GM21786 (cell line): ENCODE measurements at regions not wholly inside any gene's neighbourhood (a gene's known extent, or its start where the extent isn't known, plus 50 kb on each side); places are given as distances from the start of the nearest gene placed in this dataset.

Experiments
- ATAC-seq: cut with Tn5 transposase; IDR thresholded peaks from one replicate; pipeline ENCODE4 v1.9.1; 2021; ENCODE audit not compliant: unreplicated experiment

DNA sequence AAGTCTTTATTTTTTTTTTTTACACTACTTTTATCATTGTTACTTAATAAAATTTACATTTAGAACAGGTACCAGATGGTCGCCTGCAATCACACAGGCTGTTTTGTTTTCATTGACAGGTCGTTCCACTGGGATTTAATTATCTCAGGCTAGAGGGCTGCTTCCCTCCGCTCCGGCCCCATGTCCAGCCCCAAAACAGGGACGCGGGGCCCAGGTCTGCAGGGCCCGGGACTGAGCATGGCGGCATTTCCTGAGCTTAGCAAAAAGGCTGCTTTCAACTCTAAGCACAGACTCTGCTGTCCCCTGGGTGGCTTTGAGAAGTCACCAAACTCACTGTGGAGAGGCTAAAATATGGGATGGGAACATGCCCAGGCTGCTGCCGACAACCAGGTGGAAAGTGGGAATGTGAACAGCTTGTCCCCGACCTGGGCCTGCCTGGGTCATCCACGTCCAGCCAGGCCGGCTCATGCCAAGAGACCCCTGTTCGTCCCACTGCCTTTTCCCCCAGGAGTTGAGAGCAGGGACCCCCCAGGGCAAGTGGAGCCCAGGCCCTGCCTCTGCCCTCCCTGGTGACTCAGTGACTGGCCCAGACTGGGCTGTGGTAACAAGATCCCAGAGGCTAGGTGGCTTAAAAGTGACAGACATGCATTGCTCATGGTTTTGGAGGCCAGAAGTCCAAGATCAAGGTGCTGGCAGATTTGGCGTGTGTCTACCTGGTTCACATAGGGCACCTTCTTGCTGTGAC lies 150.0 kb downstream of the SHANK2 start:
- ATAC-seq: no peak

DNA sequence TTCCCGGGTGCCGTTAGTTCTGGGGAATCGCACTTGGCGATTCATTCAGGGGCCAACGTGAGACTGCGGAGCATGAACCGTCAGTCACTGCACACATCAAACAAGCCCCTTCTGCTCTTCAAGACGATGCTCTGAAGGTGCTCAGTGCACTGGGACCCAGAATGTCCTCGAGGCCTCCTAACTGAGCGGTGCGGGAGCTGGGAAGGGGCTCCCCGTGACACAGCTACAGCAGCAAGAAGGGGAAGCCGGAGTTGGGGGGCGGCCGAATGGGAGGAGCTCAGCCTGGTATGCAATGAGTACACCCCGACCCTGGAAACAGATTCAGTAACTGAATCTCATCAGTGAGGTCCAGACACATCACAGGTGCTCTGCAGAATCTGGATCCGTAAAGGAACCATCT lies 150.8 kb downstream of the SHANK2 start:
- no peak for ATAC-seq

DNA sequence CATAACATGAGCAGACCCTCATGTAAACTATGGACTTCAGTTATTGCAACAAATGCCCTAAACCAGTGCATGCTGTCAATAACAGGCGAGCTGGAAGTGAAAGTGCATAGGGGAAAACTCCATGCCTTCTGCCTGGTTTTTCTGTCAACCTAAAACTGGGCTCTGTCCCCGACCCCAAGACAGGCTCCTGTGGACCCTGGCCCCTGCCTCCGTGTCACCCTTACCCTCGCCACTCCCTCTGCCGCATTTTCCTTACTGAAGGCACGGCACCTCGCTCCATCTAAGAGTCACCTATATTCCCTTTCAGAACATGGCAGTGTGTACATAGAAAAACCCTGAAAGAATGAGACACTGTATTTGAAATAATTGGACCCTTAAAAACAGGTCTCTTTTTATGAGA lies 151.3 kb downstream of the SHANK2 start:
- no peak for ATAC-seq

DNA sequence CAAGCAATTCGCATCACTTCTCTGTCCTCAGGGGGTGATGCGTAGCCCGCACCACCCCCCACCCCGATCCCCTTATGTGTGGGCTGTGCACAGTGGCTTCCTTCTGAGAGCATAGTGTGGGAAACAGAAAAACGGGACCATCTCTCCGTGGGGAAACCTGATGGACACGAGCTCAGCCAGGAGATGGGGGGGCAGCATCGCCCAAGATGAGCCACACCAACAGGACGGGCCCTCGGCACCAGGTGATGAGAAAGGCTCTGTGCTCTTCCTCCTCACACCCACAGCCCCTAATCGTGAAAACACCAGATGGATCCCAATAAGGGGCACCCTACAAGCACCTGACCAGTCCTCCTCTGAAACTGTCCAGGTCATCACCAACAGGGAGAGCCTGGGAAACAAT lies 153.6 kb downstream of the SHANK2 start:
- ATAC-seq: no peak

DNA sequence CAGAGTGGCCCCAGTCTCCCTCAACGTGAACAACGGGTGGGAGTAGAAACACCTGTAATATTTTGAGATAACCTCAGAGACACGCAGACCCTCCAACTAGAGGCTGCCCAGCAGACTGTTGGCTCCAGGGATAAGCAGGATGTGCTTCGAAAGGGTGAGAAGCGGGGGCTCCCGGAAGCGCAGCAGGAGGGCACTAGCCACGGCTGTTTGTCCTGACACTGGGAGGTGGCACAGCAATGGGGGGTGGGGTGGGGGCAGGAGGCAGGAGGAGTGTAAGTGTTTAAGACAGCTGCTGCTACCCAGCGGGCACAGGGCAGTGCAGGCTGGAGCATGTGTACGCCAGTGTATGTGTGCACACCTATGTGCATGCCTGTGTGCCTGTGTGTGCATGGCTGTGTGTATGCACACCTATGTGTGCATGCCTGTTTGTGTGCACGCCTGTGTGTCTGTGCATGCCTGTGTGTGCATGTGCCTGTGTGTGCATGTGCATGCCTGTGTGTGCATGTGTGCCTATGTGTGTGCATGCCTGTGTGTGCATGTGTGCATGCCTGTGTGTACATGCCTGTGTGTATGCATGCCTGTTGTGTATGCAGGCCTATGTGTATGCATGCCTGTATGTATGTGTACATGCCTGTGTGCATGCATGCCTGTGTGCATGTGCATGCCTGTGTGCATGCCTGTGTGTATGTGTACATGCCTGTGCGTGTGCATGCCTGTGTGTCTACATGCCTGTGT lies 154.7 kb downstream of the SHANK2 start:
- no peak for ATAC-seq

DNA sequence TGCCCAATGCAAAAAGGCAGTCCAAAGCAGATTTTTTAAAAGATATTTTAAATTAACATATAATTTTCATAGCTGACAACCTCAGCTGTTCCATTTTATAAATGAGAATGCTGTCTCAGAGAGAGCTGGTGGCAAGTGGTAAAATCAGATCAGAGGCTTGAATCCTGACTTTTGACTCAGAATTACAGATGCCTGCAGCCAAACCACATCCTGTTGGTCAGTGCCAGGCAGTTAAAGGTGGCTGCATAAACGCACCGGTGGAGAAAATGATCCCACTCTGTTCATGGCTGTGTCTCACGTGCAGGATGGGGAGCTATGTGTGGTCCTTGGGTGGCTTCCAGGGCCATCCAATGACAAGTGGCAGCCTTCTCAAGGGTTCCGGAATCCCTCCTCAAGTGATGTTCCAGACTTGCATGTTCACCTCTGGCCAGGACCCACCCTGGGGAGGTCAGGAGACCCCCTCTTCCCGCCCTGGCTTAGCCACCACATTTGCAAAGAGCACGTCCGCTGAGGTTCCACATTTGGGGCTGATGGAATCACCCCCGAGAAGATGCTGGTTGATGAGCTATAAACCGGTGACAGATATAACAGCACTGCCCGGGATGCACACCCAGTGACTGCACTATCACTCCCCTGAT lies 155.5 kb downstream of the SHANK2 start:
- ATAC-seq: no peak

DNA sequence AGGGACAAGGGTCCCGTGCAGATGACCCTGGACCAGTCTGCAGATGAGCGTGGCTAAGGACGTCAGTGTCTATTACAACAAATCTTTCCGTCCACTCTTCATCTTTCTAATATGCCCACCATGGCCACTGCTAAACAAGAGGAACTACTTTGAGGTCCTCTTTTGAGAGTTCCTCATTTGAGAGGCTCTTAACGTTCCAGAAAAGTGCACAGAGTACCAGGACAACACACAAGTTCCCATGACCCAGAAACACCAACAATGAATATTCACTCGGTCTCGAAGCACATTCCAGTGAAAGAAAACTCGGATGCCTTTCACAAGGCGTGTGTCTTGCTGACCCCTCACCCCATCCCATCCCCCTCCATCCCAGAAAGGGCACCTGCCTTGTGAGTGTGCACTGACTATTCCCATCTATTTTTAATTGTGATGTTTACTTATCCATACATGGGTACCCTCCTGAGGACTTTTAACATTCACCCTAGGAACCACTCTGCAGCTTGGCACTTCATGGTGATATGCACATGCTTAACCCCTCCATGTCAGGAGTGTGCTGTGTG lies 157.0 kb downstream of the SHANK2 start:
- no peak for ATAC-seq

GRCh38 chr11:71094296-71095077 lies 157.9 kb downstream of the SHANK2 start:
- no peak for ATAC-seq

GRCh38 chr11:71093783-71094182 lies 158.6 kb downstream of the SHANK2 start:
- no peak for ATAC-seq

- no peak for ATAC-seq
Observed at GRCh38 chr11:71091506-71092265, 160.7 kb downstream of the SHANK2 start.

DNA sequence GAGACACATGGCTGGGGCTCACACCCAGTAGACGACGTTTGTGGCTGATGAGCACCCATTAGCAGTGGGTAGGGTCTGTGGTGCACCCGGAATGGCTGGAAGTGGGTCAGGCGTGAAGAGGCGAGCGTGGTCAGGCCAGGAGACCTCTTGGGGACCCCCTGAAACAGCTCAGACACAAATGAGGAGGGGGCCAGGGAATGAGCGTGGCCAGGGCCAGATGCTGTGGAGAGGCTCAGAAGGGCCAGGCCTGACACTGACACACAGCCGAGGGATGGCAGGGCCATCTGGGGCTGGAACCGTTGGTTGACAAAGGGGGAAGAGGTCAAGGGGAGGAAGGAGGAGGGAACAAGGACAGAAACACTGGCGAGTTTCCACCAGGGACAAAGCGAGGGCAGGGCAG lies 162.8 kb downstream of the SHANK2 start:
- no peak for ATAC-seq

DNA sequence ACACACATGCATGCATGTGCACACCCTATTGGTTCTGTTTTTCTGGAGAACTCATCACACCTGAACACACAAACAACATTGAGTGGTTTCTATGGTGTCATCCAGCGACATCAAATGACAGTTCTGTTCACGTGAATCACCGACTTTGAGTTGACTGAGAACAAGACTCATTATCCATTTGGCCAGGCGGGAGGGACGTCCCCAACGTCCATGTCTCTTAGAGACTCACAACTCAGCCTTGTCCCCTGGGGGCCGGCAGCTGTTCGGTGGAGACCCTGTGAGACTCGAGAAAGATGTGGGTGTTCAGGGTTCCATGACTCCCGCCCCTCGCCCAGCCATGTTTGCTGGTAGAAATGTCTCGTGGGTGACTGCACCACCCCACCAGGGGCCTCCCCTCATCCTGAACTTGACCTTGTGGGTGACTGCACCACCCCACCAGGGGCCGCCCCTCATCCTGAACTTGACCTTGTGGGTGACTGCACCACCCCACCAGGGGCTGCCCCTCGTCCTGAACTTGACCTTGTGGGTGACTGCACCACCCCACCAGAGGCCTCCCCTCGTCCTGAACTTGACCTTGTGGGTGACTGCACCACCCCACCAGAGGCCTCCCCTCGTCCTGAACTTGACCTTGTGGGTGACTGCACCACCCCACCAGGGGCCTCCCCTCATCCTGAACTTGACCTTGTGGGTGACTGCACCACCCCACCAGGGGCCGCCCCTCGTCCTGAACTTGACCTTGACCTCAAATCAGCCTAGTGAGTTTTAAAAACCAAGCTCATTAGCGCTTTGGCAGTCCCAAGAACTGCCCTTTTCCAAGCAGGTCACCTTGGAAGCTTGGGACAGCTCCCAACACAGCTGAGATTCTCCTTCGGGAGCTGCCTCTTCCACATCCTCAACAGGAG lies 163.8 kb downstream of the SHANK2 start:
- peak; percentile 82 for ATAC-seq

DNA sequence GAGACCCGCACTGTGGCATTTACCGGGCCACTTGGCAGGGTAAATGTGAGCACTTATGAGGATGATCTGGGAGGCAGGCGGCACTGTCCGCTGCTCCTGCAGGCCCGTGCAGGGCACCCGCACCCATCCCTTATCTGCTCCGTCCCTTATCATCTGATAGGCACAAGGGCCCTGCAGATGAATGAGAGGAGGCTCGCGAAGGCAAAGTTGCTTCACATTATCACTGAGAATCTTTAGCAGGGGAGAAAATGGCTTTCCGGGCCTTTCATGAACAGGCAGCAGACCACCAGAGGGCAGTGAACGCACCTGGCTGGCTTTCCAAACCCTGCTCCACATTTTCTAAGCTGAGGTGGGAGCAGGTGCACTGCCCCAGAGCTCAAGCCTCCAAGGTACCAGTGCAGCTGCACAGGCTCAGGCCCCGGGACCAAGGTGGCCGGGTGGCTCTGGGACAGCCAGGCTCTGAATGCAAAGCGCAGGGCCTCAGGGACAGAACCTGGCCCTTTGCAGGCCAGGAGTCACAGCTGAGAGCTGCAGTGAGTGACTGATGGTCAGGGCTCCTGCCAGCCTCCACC lies 165.6 kb downstream of the SHANK2 start:
- ATAC-seq: no peak

GRCh38 chr11:71084306-71085012 lies 167.9 kb downstream of the SHANK2 start:
- no peak for ATAC-seq

DNA sequence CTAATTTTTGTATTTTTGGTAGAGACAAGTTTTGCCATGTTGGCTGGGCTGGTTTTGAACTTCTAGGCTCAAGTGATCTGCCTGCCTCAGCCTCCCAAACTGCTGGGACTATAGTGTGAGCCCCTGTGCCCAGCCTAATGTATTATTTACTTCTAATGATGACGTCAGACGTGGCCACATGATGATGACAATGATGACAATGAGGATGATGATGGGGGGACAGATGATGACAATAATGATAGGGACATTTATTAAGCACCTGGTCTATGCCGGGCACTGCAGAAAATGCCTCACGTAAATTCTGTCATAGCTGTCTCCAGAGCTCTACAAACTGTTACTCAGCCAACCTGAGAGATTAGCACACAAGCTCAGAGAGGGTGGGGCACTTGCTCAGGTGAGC lies 169.3 kb downstream of the SHANK2 start:
- ATAC-seq: no peak

DNA sequence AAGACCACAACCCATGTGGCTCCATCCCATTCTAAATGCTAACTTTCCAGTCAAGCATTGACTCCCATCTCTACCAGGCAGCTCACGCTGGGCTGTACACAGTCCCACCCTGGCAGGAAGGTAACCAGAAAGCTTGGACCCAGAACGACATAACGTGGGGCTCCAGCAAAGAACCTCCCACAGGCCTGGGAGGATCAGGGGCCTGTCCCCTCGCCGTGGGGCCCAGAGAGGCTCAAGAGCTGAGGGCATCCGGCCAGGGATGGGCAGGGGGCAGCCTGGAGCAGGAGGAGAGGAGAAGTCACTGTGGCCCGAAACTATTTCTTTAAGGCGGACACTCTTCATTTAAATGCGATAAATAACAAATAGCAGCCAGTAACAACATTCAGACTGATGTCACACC lies 169.9 kb downstream of the SHANK2 start:
- no peak for ATAC-seq

- ATAC-seq: no peak
Observed at GRCh38 chr11:71081704-71082230, 170.6 kb downstream of the SHANK2 start.
